GM12892 (cell line): ENCODE measurements at regions not wholly inside any gene's neighbourhood (a gene's known extent, or its start where the extent isn't known, plus 50 kb on each side); places are given as distances from the start of the nearest gene placed in this dataset.

Source experiments
- POLR2A ChIP-seq: IDR thresholded peaks from 2 replicates; pipeline ENCODE4 v1.6.1; 2011; ENCODE audit warnings: low read depth, low read length, control low read depth
- POLR2AphosphoS5 ChIP-seq: IDR thresholded peaks from 2 replicates; pipeline ENCODE4 v1.6.1; 2011; ENCODE audit warnings: low read depth, low read length, control low read depth
- TAF1 ChIP-seq: IDR thresholded peaks from 2 replicates; pipeline ENCODE4 v1.6.1; 2011; ENCODE audit warnings: low read depth, mild to moderate bottlenecking, control low read depth, low read length, borderline replicate concordance

DNA sequence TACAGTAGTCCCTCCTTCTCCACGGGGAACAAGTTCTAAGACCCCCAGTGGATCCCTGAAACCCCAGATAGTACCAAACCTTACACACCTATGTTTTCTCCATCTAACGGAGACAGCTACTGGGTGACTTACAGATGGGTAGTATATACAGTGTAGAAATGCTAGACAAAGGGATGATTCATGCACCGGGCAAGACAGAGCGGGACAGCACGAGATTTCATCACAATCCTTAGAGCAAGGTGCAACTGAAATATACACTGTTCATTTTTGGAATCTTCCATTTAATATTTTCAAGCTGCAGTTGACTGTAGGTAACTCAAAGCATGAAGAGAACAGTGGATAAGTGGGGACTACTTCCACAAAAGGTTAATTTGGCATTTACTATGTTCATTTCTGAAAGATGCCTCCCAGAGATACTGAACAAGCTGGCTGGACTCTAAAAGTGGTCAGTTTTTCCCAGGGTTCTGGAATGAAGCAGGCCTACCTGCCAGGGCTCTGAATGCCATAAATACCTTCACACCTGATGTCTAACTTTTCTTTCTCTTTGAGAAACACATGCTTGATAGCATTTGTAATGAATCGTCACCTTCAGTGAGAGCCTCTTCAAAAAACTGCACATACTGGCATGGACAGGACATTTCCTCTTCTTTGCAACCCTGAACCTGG lies 127.7 kb upstream of the FOXN3 start:
- TF ChIP-seq POLR2A (no peak), POLR2AphosphoS5 (no peak), TAF1 (no peak)
